BE2C (cell line): ENCODE measurements at regions not wholly inside any gene's neighbourhood (a gene's known extent, or its start where the extent isn't known, plus 50 kb on each side); places are given as distances from the start of the nearest gene placed in this dataset.

ENCODE experiments used
- DNase-seq: peaks from one replicate; pipeline ENCODE4 v3.0.0-alpha.2; 2020
- H3K27me3 ChIP-seq: fragments of 250-450 bp; sonication (Bioruptor Pico); 2 replicates; pipeline ENCODE4 v1.5.1; 2020; ENCODE audit warnings: mild to moderate bottlenecking
- H3K36me3 ChIP-seq: fragments of 250-450 bp; sonication (Bioruptor Pico); 2 replicates; pipeline ENCODE4 v1.5.1; 2020; ENCODE audit warnings: mild to moderate bottlenecking
- H3K4me1 ChIP-seq: fragments of 250-450 bp; sonication (Bioruptor Pico); 2 replicates; pipeline ENCODE4 v1.5.1; 2020
- H3K4me3 ChIP-seq: 2 replicates; pipeline ENCODE4 v1.5.1; 2011; ENCODE audit warnings: low read depth, low read length
- H3K9me3 ChIP-seq: fragments of 250-450 bp; sonication (Bioruptor Pico); 2 replicates; pipeline ENCODE4 v1.5.1; 2020
- TF ChIP-seq, protein P1 (sequence below): IDR thresholded peaks from 2 replicates; pipeline ENCODE4 v1.5.1; 2012; ENCODE audit warnings: mild to moderate bottlenecking, low read depth, low read length

DNA sequence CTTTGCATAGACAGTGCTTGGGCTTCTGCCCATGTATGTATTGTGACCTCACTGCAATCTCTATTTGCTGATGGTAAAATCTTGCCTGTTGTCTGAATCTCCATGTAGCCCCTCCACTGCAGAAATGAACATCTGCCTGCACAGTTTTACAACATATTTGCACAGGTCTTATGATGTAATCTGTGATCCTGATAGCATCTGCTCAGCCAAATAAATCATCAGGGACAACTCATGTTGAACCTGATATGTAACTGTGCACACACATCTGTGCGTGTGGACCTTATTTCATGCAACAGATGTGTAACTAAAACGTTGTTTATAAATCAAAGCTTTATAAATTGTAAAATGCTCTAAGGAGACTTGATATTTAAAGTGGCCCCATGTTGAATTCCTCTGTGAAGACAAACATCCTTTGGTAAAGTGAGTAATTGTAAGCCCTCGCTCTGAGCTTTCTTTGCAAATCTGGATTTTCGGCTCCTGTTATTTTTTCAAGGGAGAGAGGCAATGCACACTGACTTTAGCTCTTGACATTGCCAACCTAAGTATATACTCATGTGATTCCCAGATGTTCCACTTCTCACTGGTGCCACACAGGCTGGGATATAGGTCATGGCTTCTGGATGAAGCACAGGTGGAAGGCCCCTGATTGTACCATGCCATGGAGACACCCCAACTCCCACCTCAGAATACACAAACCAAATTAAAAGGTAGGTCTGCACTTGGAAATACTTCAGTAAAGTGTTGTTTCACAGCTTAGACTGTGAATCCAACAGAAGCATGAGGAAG lies 371.3 kb downstream of the GRIN2B start:
- TF ChIP-seq, protein P1, sequence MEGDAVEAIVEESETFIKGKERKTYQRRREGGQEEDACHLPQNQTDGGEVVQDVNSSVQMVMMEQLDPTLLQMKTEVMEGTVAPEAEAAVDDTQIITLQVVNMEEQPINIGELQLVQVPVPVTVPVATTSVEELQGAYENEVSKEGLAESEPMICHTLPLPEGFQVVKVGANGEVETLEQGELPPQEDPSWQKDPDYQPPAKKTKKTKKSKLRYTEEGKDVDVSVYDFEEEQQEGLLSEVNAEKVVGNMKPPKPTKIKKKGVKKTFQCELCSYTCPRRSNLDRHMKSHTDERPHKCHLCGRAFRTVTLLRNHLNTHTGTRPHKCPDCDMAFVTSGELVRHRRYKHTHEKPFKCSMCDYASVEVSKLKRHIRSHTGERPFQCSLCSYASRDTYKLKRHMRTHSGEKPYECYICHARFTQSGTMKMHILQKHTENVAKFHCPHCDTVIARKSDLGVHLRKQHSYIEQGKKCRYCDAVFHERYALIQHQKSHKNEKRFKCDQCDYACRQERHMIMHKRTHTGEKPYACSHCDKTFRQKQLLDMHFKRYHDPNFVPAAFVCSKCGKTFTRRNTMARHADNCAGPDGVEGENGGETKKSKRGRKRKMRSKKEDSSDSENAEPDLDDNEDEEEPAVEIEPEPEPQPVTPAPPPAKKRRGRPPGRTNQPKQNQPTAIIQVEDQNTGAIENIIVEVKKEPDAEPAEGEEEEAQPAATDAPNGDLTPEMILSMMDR: no peak
- no peak for DNase-seq
- H3K9me3 ChIP-seq: no peaks in the 10 kb centered on the region
- H3K4me1 ChIP-seq: no peaks in the 10 kb centered on the region
- no peaks in the 10 kb centered on the region for H3K27me3 ChIP-seq
- H3K4me3 ChIP-seq: no peak overlapping the region
- no peaks in the 10 kb centered on the region for H3K36me3 ChIP-seq

DNA sequence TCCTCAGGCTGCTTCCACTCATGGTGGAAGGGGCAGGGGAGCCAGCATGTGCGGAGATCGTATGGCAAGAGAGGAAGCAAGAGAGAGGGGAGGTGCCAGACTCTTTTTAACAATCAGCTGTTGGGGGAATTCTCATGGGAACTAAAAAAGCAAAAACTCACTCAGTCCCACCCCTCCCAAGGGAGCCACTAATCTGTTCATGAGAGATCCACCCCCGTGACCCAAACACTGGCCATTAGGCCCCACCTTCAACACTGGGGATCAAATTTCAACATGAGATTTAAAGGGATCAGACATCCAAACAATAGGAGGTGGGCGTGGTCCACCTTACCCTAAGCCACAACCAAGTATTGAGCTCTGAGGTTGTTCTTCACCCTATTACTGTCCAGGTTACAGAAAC lies 375.1 kb downstream of the GRIN2B start:
- H3K4me3 ChIP-seq: no peak overlapping the region
- no peaks in the 10 kb centered on the region for H3K4me1 ChIP-seq
- TF ChIP-seq, protein P1: no peak
- H3K36me3 ChIP-seq: no peaks in the 10 kb centered on the region
- H3K9me3 ChIP-seq: no peaks in the 10 kb centered on the region
- peaks cover 5% of the 10 kb centered on the region; the same call in 1 of the 2 replicates for H3K27me3 ChIP-seq
- no peak for DNase-seq

DNA sequence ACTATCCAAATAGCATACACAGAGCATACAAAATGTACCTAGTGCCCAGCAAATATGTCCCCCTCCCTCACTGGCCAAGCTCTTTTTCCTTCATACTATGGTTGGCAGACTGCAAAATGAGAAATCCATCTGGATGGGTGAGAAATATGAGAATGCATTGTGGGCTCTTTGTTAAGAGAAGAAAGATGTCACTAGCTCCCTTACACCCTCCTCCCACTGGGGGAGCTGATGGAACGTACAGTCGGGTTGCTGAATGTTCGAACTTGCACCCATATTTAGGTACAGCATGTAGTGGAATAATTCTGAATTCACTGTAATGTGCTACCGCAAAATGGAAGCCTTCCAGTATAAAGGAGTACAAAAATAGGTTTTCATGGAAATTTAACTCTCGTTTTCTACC lies 377.4 kb downstream of the GRIN2B start:
- H3K9me3 ChIP-seq: no peaks in the 10 kb centered on the region
- H3K27me3 ChIP-seq: peaks cover 5% of the 10 kb centered on the region; the same call in 1 of the 2 replicates
- no peak overlapping the region for H3K4me3 ChIP-seq
- no peaks in the 10 kb centered on the region for H3K4me1 ChIP-seq
- TF ChIP-seq, protein P1: no peak
- DNase-seq: no peak
- H3K36me3 ChIP-seq: no peaks in the 10 kb centered on the region

DNA sequence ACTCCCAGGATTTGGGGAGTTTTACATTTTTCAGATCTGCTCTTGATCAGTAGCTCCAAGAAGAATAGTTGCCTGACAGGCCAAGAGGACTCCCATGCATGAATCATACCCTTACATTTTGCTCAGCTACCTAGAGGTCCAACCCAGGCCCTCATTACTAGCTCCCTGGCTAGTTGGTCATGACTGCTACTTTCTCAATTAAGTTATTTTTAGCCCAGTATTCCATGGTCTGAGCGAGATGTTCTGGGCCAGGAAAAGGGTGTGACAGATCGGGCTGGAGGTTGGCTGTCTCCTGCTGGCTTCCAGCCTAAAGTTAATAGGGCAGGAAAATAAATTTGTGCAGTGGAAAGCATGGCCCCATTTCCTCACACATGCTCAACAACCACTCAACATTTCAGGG lies 379.2 kb downstream of the GRIN2B start:
- no peak overlapping the region for H3K4me3 ChIP-seq
- no peaks in the 10 kb centered on the region for H3K9me3 ChIP-seq
- H3K27me3 ChIP-seq: peaks cover 5% of the 10 kb centered on the region; the same call in 1 of the 2 replicates
- DNase-seq: no peak
- H3K4me1 ChIP-seq: no peaks in the 10 kb centered on the region
- TF ChIP-seq, protein P1: no peak
- H3K36me3 ChIP-seq: no peaks in the 10 kb centered on the region

DNA sequence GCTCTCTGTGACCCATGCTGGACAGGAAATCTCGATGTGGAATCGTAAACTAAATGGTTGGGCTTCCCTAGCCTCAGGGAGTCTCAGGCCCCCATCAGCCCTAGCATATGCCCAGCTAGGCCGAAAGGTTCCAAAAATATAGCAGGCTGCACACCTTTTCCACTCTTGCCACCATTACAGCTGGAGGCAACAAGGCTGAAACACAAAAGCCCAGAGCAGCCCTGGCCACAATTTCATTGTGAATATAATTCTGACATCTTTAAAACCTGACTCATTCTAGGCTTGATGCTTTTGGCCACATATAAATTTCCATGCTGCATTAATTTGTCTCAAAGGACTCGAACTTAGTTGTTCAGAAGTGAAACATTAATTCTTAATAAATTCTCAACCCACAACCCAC lies 382.2 kb downstream of the GRIN2B start:
- DNase-seq: no peak
- Histone ChIP-seq H3K9me3 (no peaks in the 10 kb centered on the region), H3K4me1 (no peaks in the 10 kb centered on the region), H3K4me3 (no peak overlapping the region), H3K27me3 (peaks cover 5% of the 10 kb centered on the region; the same call in 1 of the 2 replicates), H3K36me3 (no peaks in the 10 kb centered on the region)
- TF ChIP-seq, protein P1: no peak

DNA sequence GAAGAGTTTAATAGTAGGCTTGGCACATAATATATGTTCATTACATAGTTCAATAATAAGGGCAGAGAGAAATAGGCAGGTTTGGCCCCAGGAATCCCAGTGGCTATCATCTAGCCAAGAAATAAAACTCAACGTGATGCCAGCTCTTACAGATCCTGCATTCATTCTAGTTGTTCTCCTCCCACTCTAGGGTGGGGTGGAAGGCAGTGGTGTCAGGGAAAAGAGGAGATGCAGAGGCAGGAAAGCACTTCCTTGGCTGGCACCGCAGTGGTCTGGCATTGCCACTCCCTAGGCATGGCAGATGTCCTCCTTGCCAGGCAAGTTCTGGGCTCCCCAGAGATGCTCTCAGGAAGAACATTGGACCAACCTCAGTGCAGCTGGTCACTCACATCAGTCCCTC lies 383.6 kb downstream of the GRIN2B start:
- Histone ChIP-seq H3K9me3 (no peaks in the 10 kb centered on the region), H3K4me1 (no peaks in the 10 kb centered on the region), H3K4me3 (no peak overlapping the region), H3K27me3 (no peaks in the 10 kb centered on the region), H3K36me3 (no peaks in the 10 kb centered on the region)
- DNase-seq: no peak
- TF ChIP-seq, protein P1: no peak
